CD4-positive, CD25-positive, alpha-beta regulatory T cell (primary cell): ENCODE measurements at regions not wholly inside any gene's neighbourhood (a gene's known extent, or its start where the extent isn't known, plus 50 kb on each side); places are given as distances from the start of the nearest gene placed in this dataset.
A peak's percentile ranks its signal among the peaks of the same experiment; 100 is the strongest.

Experiments used
- ATAC-seq, 2 donors: fragments of 150-1000 bp; cut with Tn5 transposase; one replicate each; pipeline ENCODE4 v1.10.0; 2021; ENCODE audit warnings: low read depth in 2 of 2, moderate number of reproducible peaks in 2 of 2, moderate library complexity in 1 of 2
- DNase-seq, 3 donors: peaks; one replicate each; pipeline versions ENCODE4 v3.0.0 to v3.0.0-alpha.2; 2012 to 2022; ENCODE audit warnings: mixed read lengths in 1 of 3
- H3K27ac ChIP-seq: one replicate; pipeline ENCODE4 v1.7.0; 2013; ENCODE audit warnings: mild to moderate bottlenecking, low read length; ENCODE audit not compliant: insufficient read depth, poor library complexity, severe bottlenecking
- H3K27me3 ChIP-seq: one replicate; pipeline ENCODE4 v1.7.0; 2013; ENCODE audit warnings: low read length; ENCODE audit not compliant: control insufficient read depth, insufficient read depth
- H3K36me3 ChIP-seq: one replicate; pipeline ENCODE4 v1.7.0; 2013; ENCODE audit warnings: mild to moderate bottlenecking, low read length, moderate library complexity; ENCODE audit not compliant: control insufficient read depth, insufficient read depth
- H3K4me1 ChIP-seq: 2 replicates; pipeline ENCODE4 v1.7.0; 2013; ENCODE audit warnings: mild to moderate bottlenecking, low read length; ENCODE audit not compliant: insufficient read depth, control insufficient read depth, poor library complexity, severe bottlenecking
- H3K4me3 ChIP-seq: one replicate; pipeline ENCODE4 v1.7.0; 2013; ENCODE audit warnings: low read depth, mild to moderate bottlenecking, low read length, moderate library complexity
- H3K9me3 ChIP-seq, 2 experiments: 1 replicate in 1 of 2; 2 replicates in 1 of 2; pipeline ENCODE4 v1.7.0; 2013; ENCODE audit warnings: low read length in 2 of 2, mild to moderate bottlenecking in 1 of 2, moderate library complexity in 1 of 2; ENCODE audit not compliant: control insufficient read depth in 2 of 2
- H3K27ac Mint-ChIP-seq, 3 donors: one replicate each; pipeline ENCODE4 v1.8.0; 2020 to 2022; ENCODE audit warnings: mild to moderate bottlenecking in 3 of 3, mixed read lengths in 3 of 3, moderate library complexity in 2 of 3
- H3K27me3 Mint-ChIP-seq: one replicate; pipeline ENCODE4 v1.8.0; 2022; ENCODE audit warnings: mild to moderate bottlenecking, mixed read lengths
- H3K36me3 Mint-ChIP-seq: one replicate; pipeline ENCODE4 v1.8.0; 2020; ENCODE audit warnings: mixed read lengths
- H3K4me1 Mint-ChIP-seq, 4 donors: one replicate each; pipeline ENCODE4 v1.8.0; 2020 to 2022; ENCODE audit warnings: mixed read lengths in 4 of 4, mild to moderate bottlenecking in 1 of 4
- H3K4me3 Mint-ChIP-seq, 4 donors: one replicate each; pipeline ENCODE4 v1.8.0; 2020 to 2022; ENCODE audit warnings: mild to moderate bottlenecking in 4 of 4, mixed read lengths in 4 of 4, moderate library complexity in 3 of 4
- H3K9me3 Mint-ChIP-seq, 7 donors: one replicate each; pipeline ENCODE4 v1.8.0; 2020 to 2022; ENCODE audit warnings: mixed read lengths in 7 of 7, mild to moderate bottlenecking in 3 of 7, moderate library complexity in 2 of 7

DNA sequence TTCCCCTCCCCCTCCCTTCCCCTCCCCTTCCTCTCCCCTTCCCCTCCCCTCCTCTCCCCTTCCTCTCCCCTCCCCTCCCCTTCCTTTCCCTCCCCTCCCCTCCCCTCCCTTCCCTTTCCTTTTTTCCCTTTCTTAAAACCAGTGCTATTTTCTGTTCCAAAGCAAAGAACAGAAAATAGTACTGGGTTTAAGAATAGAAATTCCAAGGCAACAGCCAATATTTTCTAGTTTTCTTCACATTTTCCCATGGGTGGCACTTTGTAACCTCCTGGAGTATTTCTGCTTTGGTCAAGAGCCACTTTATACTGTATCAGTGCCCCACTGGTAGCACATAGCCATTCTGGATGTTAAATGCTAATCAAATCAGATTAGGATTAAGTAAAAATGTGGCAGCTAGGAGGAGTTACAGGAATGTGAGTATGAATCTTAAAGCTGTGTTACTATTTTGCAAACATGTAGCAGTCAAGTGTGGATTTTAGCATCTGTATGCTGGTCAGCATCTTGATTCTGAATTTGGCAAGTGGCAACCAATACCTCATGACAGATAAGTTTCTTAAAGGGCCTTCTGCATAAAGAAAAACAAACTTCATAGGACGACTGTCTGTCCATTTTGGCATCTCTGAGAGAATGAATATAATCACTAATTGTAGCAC is 126.4 kb downstream of the CEP57L1 start:
- Mint-ChIP-seq H3K9me3 (peaks cover 0 to 2% (median 0%) of the 10 kb centered on the region in 7 donors), H3K27me3 (peaks cover 41% of the 10 kb centered on the region), H3K27ac (peak overlapping the region in 1 of 3 donors; percentile 21), H3K4me1 (peaks cover 0 to 15% (median 6%) of the 10 kb centered on the region in 4 donors), H3K4me3 (no peak overlapping the region), H3K36me3 (no peaks in the 10 kb centered on the region)
- no peaks in the 10 kb centered on the region for H3K36me3 ChIP-seq
- DNase-seq = no peak
- H3K4me3 ChIP-seq = no peak overlapping the region
- peaks cover 3% of the 10 kb centered on the region for H3K27me3 ChIP-seq
- no peaks in the 10 kb centered on the region for H3K9me3 ChIP-seq
- ATAC-seq = no peak
- H3K4me1 ChIP-seq = no peaks in the 10 kb centered on the region
- H3K27ac ChIP-seq = no peak overlapping the region
